DMS114 treated with DMSO at 0.1 percent for 48 hours (cell line): ENCODE measurements at regions not wholly inside any gene's neighbourhood (a gene's known extent, or its start where the extent isn't known, plus 50 kb on each side); places are given as distances from the start of the nearest gene placed in this dataset.

Experiments
- DNase-seq: peaks from one replicate; lab custom pipeline; 2025; ENCODE audit not compliant: unreplicated experiment; lab: John Stamatoyannopoulos, UW

DNA sequence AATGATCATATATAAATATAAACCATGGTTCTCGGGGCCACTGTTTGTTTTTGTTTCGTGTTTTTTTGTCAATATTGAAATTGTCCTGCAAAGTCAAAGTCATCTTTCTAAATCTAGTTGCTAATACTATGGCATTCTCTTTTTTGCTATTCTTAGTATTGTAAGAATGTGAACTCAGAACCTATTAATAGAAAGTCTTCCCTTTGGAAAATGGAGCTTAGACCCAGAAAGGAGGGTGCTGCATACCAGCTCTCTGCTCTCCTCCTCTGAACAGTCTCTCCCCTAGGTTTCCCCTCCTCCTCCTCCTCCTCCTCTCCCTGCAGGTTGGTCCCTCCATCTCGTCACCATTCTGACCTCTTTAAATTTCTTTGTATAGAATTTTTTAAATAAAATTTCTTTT lies 150.4 kb upstream of the CCN2 start:
- no peak for DNase-seq

DNA sequence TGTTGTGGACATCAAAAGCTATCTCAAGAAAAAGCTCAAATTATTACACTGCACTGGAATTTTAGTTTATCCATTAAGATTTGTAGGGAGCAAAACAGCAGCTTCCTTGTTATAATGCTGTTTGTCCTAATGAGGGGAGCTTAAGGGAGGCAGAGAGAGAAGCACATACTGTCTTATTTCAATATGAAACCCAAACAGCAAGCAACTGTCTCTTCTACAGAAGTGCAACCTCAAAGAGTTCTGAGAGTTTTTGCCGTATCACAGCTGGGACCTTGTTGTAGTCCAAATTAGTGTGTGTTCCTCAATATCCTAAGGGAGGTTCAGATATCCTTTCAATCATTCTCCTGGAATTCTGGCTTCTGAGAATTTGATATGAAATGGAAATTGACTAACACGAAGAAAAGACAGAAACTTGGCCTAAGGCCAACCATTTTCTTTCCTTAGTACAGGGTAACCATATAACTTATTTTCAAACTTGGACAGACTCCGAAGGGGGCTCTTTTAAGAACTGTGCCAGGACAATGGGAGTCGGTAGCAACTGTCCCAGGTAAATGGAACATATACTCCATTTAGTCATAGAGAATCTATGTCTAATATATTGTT lies 149.3 kb upstream of the CCN2 start:
- no peak for DNase-seq

DNA sequence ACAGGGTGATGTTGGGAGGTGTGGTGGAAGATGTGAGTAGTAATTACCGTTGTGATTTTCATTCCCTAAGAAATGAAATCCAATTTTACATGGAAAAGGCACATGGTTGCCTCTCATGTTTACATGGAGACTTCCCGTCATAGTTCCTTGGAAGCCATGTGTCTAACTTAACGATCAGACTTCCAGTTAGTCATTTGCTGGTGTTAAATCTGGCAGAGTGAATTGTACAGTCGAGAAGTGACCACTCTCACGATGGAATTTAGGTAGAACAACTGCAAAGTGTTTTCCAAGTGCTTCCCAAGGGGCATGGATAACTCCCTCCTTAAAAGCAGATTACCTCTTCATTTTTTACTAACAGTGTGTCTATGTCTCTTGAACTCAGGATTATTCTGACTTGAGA lies 145.8 kb upstream of the CCN2 start:
- DNase-seq, result no peak

DNA sequence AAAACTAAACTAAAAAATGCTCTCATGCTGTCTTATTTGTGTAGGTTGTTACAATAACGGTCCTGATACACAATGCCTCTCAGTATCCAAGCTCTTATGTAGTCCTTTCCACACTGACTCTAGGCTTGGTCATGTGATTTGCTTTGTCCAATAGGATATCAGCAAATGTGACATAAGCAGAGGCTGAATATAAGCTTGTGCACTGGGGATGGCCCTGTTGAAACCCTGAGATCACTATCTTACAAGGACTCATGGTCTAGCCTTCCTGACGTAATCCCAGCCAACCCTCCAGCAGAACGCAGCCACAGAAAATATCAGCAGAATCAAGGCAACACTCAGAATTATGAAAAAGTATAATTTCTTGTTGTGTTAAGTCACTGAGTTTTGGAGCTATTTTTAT lies 145.1 kb upstream of the CCN2 start:
- DNase-seq, result no peak

DNA sequence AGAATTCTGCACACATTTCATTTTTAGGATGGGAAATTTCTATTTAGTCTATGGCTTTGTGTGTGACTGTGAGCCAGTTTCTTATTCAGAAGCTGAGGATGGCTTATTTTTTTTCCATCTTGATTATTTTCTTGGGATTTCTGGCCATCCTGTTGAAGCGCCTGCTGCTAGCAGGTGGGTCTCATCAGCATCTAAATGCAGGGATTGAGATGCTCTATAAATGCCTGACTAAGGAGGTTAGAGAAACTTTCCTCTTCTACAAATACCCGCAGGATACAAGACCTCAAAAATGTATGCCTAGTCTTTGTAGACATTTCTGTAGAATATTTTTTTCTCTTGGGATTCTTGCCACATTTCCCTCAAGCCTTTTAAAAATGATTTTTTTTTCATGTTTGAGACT lies 138.0 kb upstream of the CCN2 start:
- no peak for DNase-seq

GRCh38 chr6:132088150-132088549 lies 137.0 kb upstream of the CCN2 start:
- no peak for DNase-seq

DNA sequence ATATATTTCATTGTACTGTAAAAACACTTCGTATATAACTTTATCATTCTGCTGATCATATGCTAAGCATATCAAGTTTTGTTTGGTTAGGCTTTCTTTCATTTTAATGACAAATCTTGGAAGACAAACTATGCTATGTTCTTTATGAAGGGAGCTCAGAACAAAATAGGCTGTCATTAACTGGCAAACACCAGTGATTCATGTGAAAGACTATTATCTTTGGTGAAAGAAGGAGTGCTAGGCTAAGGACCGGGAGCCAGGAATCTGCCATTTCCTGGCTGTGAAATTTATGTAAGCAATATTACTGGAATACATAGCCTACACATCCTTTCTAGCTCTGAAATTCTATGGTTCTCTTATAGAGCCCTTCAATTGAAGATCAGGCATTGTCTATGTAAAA lies 136.2 kb upstream of the CCN2 start:
- no peak for DNase-seq

GRCh38 chr6:132085731-132086130 lies 134.6 kb upstream of the CCN2 start:
- no peak for DNase-seq

DNA sequence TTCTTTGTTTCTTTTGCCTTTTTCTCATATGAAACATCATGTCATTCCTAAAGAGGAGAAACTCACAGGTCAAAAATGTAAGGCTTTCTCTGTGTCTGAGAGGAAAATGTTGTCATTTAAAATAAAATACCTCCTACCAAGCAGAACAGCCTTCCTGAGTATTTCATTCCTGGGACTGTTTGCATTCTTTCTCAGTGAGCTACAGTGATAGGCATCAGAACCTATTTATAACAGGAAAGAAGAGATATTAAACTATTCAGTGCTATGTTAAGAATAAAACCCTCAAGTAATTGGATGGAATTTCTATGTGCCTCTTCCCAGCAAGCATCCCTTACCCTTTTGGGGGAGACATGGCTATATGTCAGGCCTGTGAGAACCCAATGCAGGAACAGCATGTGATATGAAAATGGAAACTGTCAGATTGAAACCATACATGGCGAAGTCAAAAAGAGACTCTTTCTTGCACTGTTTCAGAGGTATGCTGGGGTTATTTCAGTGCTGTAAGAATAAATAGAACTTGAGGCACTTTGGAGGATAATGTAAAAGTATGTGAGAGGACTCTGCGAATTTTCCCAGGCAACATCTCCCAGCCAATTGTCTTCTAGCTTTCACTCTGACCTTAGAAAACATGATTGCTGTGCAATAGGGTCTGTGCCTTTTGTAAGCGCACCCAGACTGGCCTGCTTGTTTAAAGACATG lies 133.8 kb upstream of the CCN2 start:
- no peak for DNase-seq

DNA sequence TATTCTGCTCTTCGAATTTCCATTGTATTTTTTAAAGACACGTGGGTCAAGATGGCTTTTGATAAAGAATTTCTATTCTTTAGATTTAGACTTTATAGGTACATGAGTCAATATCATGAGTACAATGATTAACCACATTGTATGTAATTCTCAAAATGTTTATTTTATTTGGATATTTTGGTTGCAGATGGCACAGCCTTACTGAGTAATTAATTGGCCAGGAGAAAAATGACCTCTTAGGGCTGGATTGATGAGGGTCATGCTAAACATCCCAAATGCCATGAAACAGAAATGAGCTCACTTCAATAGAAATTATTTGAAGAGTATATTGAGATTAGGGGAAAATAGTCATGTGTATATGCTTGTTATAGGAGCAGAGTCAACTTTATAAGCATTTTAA lies 131.2 kb upstream of the CCN2 start:
- DNase-seq, result no peak

- no peak for DNase-seq
These were observed 130.2 kb upstream of the CCN2 start for GRCh38 chr6:132081338-132081737.

GRCh38 chr6:132079286-132079685 lies 128.1 kb upstream of the CCN2 start:
- DNase-seq, result no peak

DNA sequence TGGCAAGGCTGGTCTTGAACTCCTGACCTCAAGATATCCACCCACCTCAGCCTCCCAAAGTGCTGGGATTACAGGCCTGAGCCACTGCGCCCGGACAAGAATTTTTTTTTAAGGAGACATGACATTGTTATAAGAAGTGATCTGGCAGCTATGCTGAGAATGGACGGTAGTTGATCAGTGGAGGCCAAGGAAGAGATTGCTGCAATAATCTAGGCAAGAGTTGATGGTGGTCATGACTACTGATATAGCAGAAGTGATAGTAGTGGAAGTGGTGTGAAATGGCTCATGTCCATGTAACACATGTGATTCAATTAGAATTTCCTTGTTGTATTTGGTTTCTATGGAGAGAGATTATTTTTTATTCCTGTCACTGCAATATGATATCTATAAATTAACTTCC lies 125.3 kb upstream of the CCN2 start:
- DNase-seq, result no peak

GRCh38 chr6:132072831-132073230 lies 121.7 kb upstream of the CCN2 start:
- no peak for DNase-seq

- DNase-seq, result no peak
These were observed 121.1 kb upstream of the CCN2 start for GRCh38 chr6:132072271-132072670.

- DNase-seq, result no peak
These were observed 119.2 kb upstream of the CCN2 start for GRCh38 chr6:132070356-132070755.

- no peak for DNase-seq
These were observed 117.6 kb upstream of the CCN2 start for GRCh38 chr6:132068766-132069165.

- DNase-seq, result no peak
These were observed 116.1 kb upstream of the CCN2 start for GRCh38 chr6:132067286-132067685.

DNA sequence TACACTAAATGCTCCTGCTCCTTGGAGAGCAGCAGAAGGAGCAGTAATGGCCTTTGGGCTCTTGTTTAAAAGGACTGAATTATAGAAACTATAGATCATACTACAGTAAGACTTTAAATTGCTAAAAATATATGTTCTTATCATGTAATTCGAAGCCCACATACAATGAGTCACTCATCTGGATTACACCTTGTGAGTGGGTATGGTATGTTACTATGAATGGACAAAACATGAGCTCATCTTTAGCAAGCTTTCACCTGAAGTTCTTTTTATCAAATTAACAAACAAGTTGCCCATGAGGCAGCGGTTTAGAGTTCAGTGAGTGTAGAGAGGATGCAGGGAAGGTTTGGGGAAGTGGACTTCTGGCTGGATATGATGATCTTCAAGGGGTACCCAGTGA lies 114.4 kb upstream of the CCN2 start:
- DNase-seq, result no peak

DNA sequence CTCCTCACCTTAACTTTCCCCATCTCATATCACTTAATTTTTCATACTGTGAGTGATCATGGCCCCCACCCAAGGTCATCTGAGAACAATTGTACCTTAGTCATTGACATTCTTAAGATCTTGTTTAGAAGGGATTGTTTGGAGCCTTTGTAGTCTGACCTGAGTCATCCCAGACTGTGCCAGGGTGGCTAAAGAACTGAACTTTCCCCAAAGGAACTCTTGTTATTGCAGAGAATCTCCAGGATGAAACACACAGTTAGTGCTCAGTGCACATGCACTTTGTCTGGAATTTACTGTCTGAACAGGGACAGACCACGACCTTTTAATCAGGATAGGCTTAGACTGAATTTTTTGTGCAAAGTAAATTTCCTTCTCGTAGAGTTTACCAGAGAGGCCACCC lies 112.6 kb upstream of the CCN2 start:
- DNase-seq, result no peak

GRCh38 chr6:132063204-132063603 lies 112.0 kb upstream of the CCN2 start:
- DNase-seq, result no peak

- DNase-seq, result no peak
These were observed 111.5 kb upstream of the CCN2 start for GRCh38 chr6:132062626-132063025.

- DNase-seq, result no peak
These were observed 110.2 kb upstream of the CCN2 start for GRCh38 chr6:132061381-132061780.
